Panc1 (cell line): ENCODE measurements at regions not wholly inside any gene's neighbourhood (a gene's known extent, or its start where the extent isn't known, plus 50 kb on each side); places are given as distances from the start of the nearest gene placed in this dataset.

Experiments used
- ATAC-seq: fragments of 200-7000 bp; cut with Tn5 transposase; 2 replicates; pipeline ENCODE4 v1.9.1; 2020; ENCODE audit warnings: mild to moderate bottlenecking, moderate library complexity
- BruUV-seq: library from RNA; stranded (reverse); fragments of 400-500 nt; replicated peaks from 2 replicates; lab custom pipeline; 2021; lab: Mats Ljungman, UMichigan
- CTCF ChIA-PET: fragments of 300-600 bp; sonication (Branson Sonifier 250); formaldehyde crosslinking; loops from one replicate; lab custom pipeline; 2022; ENCODE audit warnings: antibody characterized with exemption; lab: Charles Lee
- POLR2A ChIA-PET: fragments of 300-600 bp; sonication (Branson Sonifier 250); formaldehyde crosslinking; loops from one replicate; lab custom pipeline; 2022; ENCODE audit warnings: antibody characterized with exemption; lab: Charles Lee
- DNase-seq: peaks from one replicate; pipeline ENCODE4 v3.0.0-alpha.2; 2010; ENCODE audit warnings: low read depth, low spot score
- H3K27ac ChIP-seq: 2 replicates; pipeline ENCODE4 v1.5.1; 2011; ENCODE audit warnings: mild to moderate bottlenecking, low read length, inconsistent platforms
- H3K27me3 ChIP-seq: fragments of 200-500 bp; sonication (Bioruptor generic); 2 replicates; pipeline ENCODE4 v1.6.0; 2014; ENCODE audit warnings: low read length, inconsistent platforms; ENCODE audit not compliant: control insufficient read depth, insufficient read depth
- H3K36me3 ChIP-seq: fragments of 200-500 bp; sonication (Bioruptor generic); 2 replicates; pipeline ENCODE4 v1.5.1; 2014; ENCODE audit warnings: inconsistent platforms, mild to moderate bottlenecking, low read length, moderate library complexity; ENCODE audit not compliant: control insufficient read depth, insufficient read depth
- H3K4me1 ChIP-seq: 2 replicates; pipeline ENCODE4 v1.5.1; 2011; ENCODE audit warnings: inconsistent platforms, mild to moderate bottlenecking, low read length, moderate library complexity; ENCODE audit not compliant: control insufficient read depth, insufficient read depth
- H3K4me3 ChIP-seq, 2 experiments: 2 replicates each; pipeline ENCODE4 v1.5.1; 2011 to 2012; ENCODE audit warnings: low read depth in 2 of 2, low read length in 2 of 2, mild to moderate bottlenecking in 2 of 2, inconsistent platforms in 1 of 2, moderate library complexity in 1 of 2
- H3K9me3 ChIP-seq: fragments of 200-500 bp; sonication (Bioruptor generic); 2 replicates; pipeline ENCODE4 v1.5.1; 2014; ENCODE audit warnings: low read depth, mild to moderate bottlenecking, inconsistent platforms, low read length, moderate library complexity; ENCODE audit not compliant: control insufficient read depth, insufficient read depth
- POLR2AphosphoS5 ChIP-seq: IDR thresholded peaks from 2 replicates; pipeline ENCODE4 v1.6.1; 2012; ENCODE audit warnings: mild to moderate bottlenecking, low read depth, low read length, moderate library complexity
- SIN3A ChIP-seq: IDR thresholded peaks from 2 replicates; pipeline ENCODE4 v1.6.1; 2012; ENCODE audit warnings: low read depth, mild to moderate bottlenecking, low read length, moderate library complexity, borderline replicate concordance; ENCODE audit not compliant: insufficient read depth
- TCF7L2 ChIP-seq: IDR thresholded peaks from 2 replicates; pipeline ENCODE4 v1.6.1; 2011; ENCODE audit warnings: mild to moderate bottlenecking, low read depth, low read length, inconsistent platforms
- in situ Hi-C: cut with HindIII; loops from 2 replicates; pipeline ENCODE4 v1.10.0; 2016; ENCODE audit warnings: low sequenced_read_pairs, low pct_unique_long_range_greater_than_20kb
- intact Hi-C: fragments of 100-400 bp; cut with micrococcal nuclease; formaldehyde crosslinking; loops from one replicate; pipeline ENCODE4 v1.10.0; 2022; ENCODE audit not compliant: unreplicated experiment
- TF ChIP-seq, protein P1 (sequence below): fragments of 450-650 bp; IDR thresholded peaks from 2 replicates; pipeline ENCODE4 v1.5.1; 2017; ENCODE audit warnings: mild to moderate bottlenecking
- TF ChIP-seq, protein P2 (sequence below), 2 experiments: IDR thresholded peaks; 2 replicates each; pipeline ENCODE4 v1.6.1; 2011 to 2012; ENCODE audit warnings: low read depth in 2 of 2, control low read depth in 1 of 2, low read length in 1 of 2, mild to moderate bottlenecking in 1 of 2, moderate library complexity in 1 of 2; ENCODE audit not compliant: insufficient read depth in 1 of 2

DNA sequence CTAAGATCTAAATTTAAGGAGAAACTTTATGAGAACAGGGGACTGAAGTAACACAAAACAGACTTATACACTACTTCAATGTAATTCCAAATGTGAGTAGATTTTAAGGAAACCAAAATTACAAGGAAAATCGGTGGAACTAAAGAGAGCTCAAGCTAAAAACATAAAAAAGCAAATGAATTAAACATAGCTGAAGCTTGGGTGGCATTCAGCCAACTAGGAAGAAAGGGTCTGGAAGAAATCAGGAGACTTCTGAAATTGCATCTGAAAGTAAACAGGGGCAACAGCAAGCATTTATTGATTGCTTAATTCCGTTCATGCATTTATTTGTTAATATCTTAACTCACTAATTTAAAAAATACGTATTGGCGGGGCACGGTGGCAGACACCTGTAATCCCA is 727.3 kb upstream of the PKDCC start:
- H3K9me3 ChIP-seq: no peaks in the 10 kb centered on the region
- in situ Hi-C loops: no loop called here
- no peaks in the 10 kb centered on the region for H3K36me3 ChIP-seq
- H3K27ac ChIP-seq: no peak overlapping the region
- BruUV-seq: no TSS peak
- TF ChIP-seq, protein P1, sequence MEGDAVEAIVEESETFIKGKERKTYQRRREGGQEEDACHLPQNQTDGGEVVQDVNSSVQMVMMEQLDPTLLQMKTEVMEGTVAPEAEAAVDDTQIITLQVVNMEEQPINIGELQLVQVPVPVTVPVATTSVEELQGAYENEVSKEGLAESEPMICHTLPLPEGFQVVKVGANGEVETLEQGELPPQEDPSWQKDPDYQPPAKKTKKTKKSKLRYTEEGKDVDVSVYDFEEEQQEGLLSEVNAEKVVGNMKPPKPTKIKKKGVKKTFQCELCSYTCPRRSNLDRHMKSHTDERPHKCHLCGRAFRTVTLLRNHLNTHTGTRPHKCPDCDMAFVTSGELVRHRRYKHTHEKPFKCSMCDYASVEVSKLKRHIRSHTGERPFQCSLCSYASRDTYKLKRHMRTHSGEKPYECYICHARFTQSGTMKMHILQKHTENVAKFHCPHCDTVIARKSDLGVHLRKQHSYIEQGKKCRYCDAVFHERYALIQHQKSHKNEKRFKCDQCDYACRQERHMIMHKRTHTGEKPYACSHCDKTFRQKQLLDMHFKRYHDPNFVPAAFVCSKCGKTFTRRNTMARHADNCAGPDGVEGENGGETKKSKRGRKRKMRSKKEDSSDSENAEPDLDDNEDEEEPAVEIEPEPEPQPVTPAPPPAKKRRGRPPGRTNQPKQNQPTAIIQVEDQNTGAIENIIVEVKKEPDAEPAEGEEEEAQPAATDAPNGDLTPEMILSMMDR: no peak
- TF ChIP-seq POLR2AphosphoS5 (no peak), SIN3A (no peak), TCF7L2 (no peak)
- TF ChIP-seq, protein P2, sequence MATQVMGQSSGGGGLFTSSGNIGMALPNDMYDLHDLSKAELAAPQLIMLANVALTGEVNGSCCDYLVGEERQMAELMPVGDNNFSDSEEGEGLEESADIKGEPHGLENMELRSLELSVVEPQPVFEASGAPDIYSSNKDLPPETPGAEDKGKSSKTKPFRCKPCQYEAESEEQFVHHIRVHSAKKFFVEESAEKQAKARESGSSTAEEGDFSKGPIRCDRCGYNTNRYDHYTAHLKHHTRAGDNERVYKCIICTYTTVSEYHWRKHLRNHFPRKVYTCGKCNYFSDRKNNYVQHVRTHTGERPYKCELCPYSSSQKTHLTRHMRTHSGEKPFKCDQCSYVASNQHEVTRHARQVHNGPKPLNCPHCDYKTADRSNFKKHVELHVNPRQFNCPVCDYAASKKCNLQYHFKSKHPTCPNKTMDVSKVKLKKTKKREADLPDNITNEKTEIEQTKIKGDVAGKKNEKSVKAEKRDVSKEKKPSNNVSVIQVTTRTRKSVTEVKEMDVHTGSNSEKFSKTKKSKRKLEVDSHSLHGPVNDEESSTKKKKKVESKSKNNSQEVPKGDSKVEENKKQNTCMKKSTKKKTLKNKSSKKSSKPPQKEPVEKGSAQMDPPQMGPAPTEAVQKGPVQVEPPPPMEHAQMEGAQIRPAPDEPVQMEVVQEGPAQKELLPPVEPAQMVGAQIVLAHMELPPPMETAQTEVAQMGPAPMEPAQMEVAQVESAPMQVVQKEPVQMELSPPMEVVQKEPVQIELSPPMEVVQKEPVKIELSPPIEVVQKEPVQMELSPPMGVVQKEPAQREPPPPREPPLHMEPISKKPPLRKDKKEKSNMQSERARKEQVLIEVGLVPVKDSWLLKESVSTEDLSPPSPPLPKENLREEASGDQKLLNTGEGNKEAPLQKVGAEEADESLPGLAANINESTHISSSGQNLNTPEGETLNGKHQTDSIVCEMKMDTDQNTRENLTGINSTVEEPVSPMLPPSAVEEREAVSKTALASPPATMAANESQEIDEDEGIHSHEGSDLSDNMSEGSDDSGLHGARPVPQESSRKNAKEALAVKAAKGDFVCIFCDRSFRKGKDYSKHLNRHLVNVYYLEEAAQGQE (IDR thresholded peaks at IDR 0.05; ENCODE audit: insufficient read depth in 1 of 2, low read depth in 2 of 2, low read length in 1 of 2): no peak
- H3K4me3 ChIP-seq: no peak overlapping the region
- no peaks in the 10 kb centered on the region for H3K27me3 ChIP-seq
- ATAC-seq (no peak), DNase-seq (no peak)
- intact Hi-C loops: no loop called here
- CTCF ChIA-PET: no interaction called here
- POLR2A ChIA-PET: no interaction called here
- no peaks in the 10 kb centered on the region for H3K4me1 ChIP-seq

DNA sequence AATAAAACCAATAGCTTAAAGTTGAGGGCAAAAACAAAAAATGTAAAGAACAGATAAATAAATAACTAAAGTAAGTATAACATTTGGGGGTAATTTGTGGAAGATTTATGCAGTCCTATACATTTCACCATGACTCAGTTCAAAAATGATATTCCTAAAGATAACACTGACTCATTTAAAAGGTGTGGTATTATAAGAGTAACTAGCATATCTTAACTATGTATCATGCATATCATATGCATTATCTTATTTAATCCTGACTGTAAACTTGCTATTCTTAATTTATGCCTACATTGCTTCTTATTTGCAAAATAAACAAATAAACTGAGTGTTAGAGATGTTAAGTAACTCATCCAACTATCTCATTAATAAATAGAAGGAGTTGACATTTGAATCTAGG is 726.5 kb upstream of the PKDCC start:
- H3K4me3 ChIP-seq: no peak overlapping the region
- H3K27me3 ChIP-seq: no peaks in the 10 kb centered on the region
- H3K27ac ChIP-seq: no peak overlapping the region
- TF ChIP-seq, protein P1: no peak
- TF ChIP-seq SIN3A (no peak), POLR2AphosphoS5 (no peak), TCF7L2 (no peak)
- TF ChIP-seq, protein P2 (IDR thresholded peaks at IDR 0.05; ENCODE audit: insufficient read depth in 1 of 2, low read depth in 2 of 2, low read length in 1 of 2): no peak
- no TSS peak for BruUV-seq
- H3K9me3 ChIP-seq: no peaks in the 10 kb centered on the region
- H3K4me1 ChIP-seq: no peaks in the 10 kb centered on the region
- intact Hi-C loops: no loop called here
- ATAC-seq (no peak), DNase-seq (no peak)
- ChIA-PET POLR2A (no interaction called here), CTCF (no interaction called here)
- in situ Hi-C loops: no loop called here
- no peaks in the 10 kb centered on the region for H3K36me3 ChIP-seq
